ENCODE measurements at regions not wholly inside any gene's neighbourhood (a gene's known extent, or its start where the extent isn't known, plus 50 kb on each side); places are given as distances from the start of the nearest gene placed in this dataset.

- no peak overlapping the region for H3K4me3 ChIP-seq (ENCODE audit: low read depth, low read length)
- H3K4me1 ChIP-seq = no peaks in the 10 kb centered on the region
- H3K4me1 Mint-ChIP-seq (ENCODE audit: low read depth, unreplicated experiment) = no peaks in the 10 kb centered on the region
- peaks cover 4% of the 10 kb centered on the region for H3K27me3 Mint-ChIP-seq (ENCODE audit: insufficient read depth, unreplicated experiment)
- no peak overlapping the region for H3K4me3 Mint-ChIP-seq (ENCODE audit: unreplicated experiment)
- H3K9me3 ChIP-seq = no peaks in the 10 kb centered on the region
- no peaks in the 10 kb centered on the region for H3K9me3 Mint-ChIP-seq (ENCODE audit: unreplicated experiment)
- POLR2A ChIA-PET = no interaction called here
- no peaks in the 10 kb centered on the region for H3K27me3 ChIP-seq (replicated peaks; ENCODE audit: control insufficient read depth, insufficient read depth, low read length)
- intact Hi-C loops (cut with micrococcal nuclease; ENCODE audit: unreplicated experiment) = no loop called here
- H3K27ac Mint-ChIP-seq (ENCODE audit: unreplicated experiment) = no peak overlapping the region
- DNase-seq = no peak
- H3K36me3 ChIP-seq (ENCODE audit: control insufficient read depth, insufficient read depth, low read length) = no peaks in the 10 kb centered on the region
- no peaks in the 10 kb centered on the region for H3K36me3 Mint-ChIP-seq (ENCODE audit: insufficient read depth, unreplicated experiment)
- no peak for TF ChIP-seq CTCF (IDR thresholded peaks at IDR 0.05; ENCODE audit: insufficient read depth in 1 of 2, low read depth in 1 of 2, low read length in 1 of 2, severe bottlenecking in 1 of 2, unreplicated experiment in 1 of 2)
- CTCF ChIA-PET = interaction anchor here (1.1 kb wide), 1 partner anchor 163 kb away, joined by 3 read pairs; the partner anchor contains the start of gene SLC39A10
- no TSS peak for BruUV-seq (replicated peaks)
Measured at GRCh38 chr2:195494451-195494850, 162.6 kb upstream of the SLC39A10 start.

- POLR2A ChIA-PET = no interaction called here
- TF ChIP-seq CTCF (IDR thresholded peaks at IDR 0.05; ENCODE audit: insufficient read depth in 1 of 2, low read depth in 1 of 2, low read length in 1 of 2, severe bottlenecking in 1 of 2, unreplicated experiment in 1 of 2) = no peak
- Mint-ChIP-seq H3K4me3 (ENCODE audit: unreplicated experiment) (no peak overlapping the region), H3K27ac (ENCODE audit: unreplicated experiment) (no peak overlapping the region), H3K27me3 (ENCODE audit: insufficient read depth, unreplicated experiment) (peaks cover 4% of the 10 kb centered on the region), H3K36me3 (ENCODE audit: insufficient read depth, unreplicated experiment) (no peaks in the 10 kb centered on the region), H3K9me3 (ENCODE audit: unreplicated experiment) (no peaks in the 10 kb centered on the region), H3K4me1 (ENCODE audit: low read depth, unreplicated experiment) (no peaks in the 10 kb centered on the region)
- intact Hi-C loops (cut with micrococcal nuclease; ENCODE audit: unreplicated experiment) = no loop called here
- Histone ChIP-seq H3K9me3 (no peaks in the 10 kb centered on the region), H3K4me3 (ENCODE audit: low read depth, low read length) (no peak overlapping the region), H3K36me3 (ENCODE audit: control insufficient read depth, insufficient read depth, low read length) (no peaks in the 10 kb centered on the region), H3K4me1 (no peaks in the 10 kb centered on the region), H3K27me3 (replicated peaks; ENCODE audit: control insufficient read depth, insufficient read depth, low read length) (no peaks in the 10 kb centered on the region)
- BruUV-seq (replicated peaks) = no TSS peak
- CTCF ChIA-PET = interaction anchor here (1.1 kb wide), 1 partner anchor 164 kb away, joined by 3 read pairs; the partner anchor contains the start of gene SLC39A10
- DNase-seq = no peak
Measured at GRCh38 chr2:195493416-195493815, 163.6 kb upstream of the SLC39A10 start.

GRCh38 chr2:195490319-195490718 is 166.7 kb upstream of the SLC39A10 start:
- no peaks in the 10 kb centered on the region for H3K9me3 Mint-ChIP-seq (ENCODE audit: unreplicated experiment)
- intact Hi-C loops (cut with micrococcal nuclease; ENCODE audit: unreplicated experiment) = no loop called here
- H3K4me3 Mint-ChIP-seq (ENCODE audit: unreplicated experiment) = no peak overlapping the region
- H3K4me1 Mint-ChIP-seq (ENCODE audit: low read depth, unreplicated experiment) = no peaks in the 10 kb centered on the region
- no peak overlapping the region for H3K4me3 ChIP-seq (ENCODE audit: low read depth, low read length)
- H3K27me3 Mint-ChIP-seq (ENCODE audit: insufficient read depth, unreplicated experiment) = no peaks in the 10 kb centered on the region
- no TSS peak for BruUV-seq (replicated peaks)
- TF ChIP-seq CTCF (IDR thresholded peaks at IDR 0.05; ENCODE audit: insufficient read depth in 1 of 2, low read depth in 1 of 2, low read length in 1 of 2, severe bottlenecking in 1 of 2, unreplicated experiment in 1 of 2) = no peak
- no peaks in the 10 kb centered on the region for H3K27me3 ChIP-seq (replicated peaks; ENCODE audit: control insufficient read depth, insufficient read depth, low read length)
- DNase-seq = no peak
- ChIA-PET CTCF (no interaction called here), POLR2A (no interaction called here)
- H3K4me1 ChIP-seq = no peaks in the 10 kb centered on the region
- no peaks in the 10 kb centered on the region for H3K36me3 ChIP-seq (ENCODE audit: control insufficient read depth, insufficient read depth, low read length)
- H3K27ac Mint-ChIP-seq (ENCODE audit: unreplicated experiment) = no peak overlapping the region
- no peaks in the 10 kb centered on the region for H3K36me3 Mint-ChIP-seq (ENCODE audit: insufficient read depth, unreplicated experiment)
- H3K9me3 ChIP-seq = no peaks in the 10 kb centered on the region
